ENCODE measurements at regions not wholly inside any gene's neighbourhood (a gene's known extent, or its start where the extent isn't known, plus 50 kb on each side); places are given as distances from the start of the nearest gene placed in this dataset.

GRCh38 chrX:42117318-42117717 lies 194.0 kb upstream of the CASK start:
- in situ Hi-C loops (cut with HindIII; ENCODE audit: low pct_unique_long_range_greater_than_20kb, low sequenced_read_pairs) (no loop called here), intact Hi-C loops (cut with micrococcal nuclease; ENCODE audit: unreplicated experiment) (no loop called here)
- Histone ChIP-seq H3K9me3 (ENCODE audit: control insufficient read depth, insufficient read depth, low read depth, low read length) (no peaks in the 10 kb centered on the region), H3K27me3 (ENCODE audit: control insufficient read depth, insufficient read depth, low read length) (no peaks in the 10 kb centered on the region), H3K4me3 (ENCODE audit: low read depth in 2 of 2, low read length in 2 of 2) (no peak overlapping the region), H3K27ac (ENCODE audit: low read length) (no peak overlapping the region), H3K4me1 (ENCODE audit: control insufficient read depth, insufficient read depth, low read length) (no peaks in the 10 kb centered on the region), H3K36me3 (ENCODE audit: control insufficient read depth, insufficient read depth, low read length) (no peaks in the 10 kb centered on the region)
- no TSS peak for BruUV-seq (replicated peaks)
- DNase-seq (ENCODE audit: low read depth, low spot score) = no peak
- no peak for TF ChIP-seq REST (IDR thresholded peaks at IDR 0.05; ENCODE audit: insufficient read depth in 1 of 2, low read depth in 2 of 2, low read length in 1 of 2)
- no peak for TF ChIP-seq SIN3A (IDR thresholded peaks at IDR 0.05; ENCODE audit: borderline replicate concordance, insufficient read depth, low read depth, low read length)
- no peak for TF ChIP-seq POLR2AphosphoS5 (IDR thresholded peaks at IDR 0.05; ENCODE audit: low read depth, low read length)
- no peak for TF ChIP-seq CTCF (IDR thresholded peaks at IDR 0.05)
- TF ChIP-seq TCF7L2 (IDR thresholded peaks at IDR 0.05; ENCODE audit: low read depth, low read length) = no peak
- no peak for ATAC-seq
- CTCF ChIA-PET = no interaction called here
- POLR2A ChIA-PET = no interaction called here

GRCh38 chrX:42109428-42109827 lies 186.1 kb upstream of the CASK start:
- Histone ChIP-seq H3K27ac (ENCODE audit: low read length) (no peak overlapping the region), H3K27me3 (ENCODE audit: control insufficient read depth, insufficient read depth, low read length) (no peaks in the 10 kb centered on the region), H3K4me3 (ENCODE audit: low read depth in 2 of 2, low read length in 2 of 2) (no peak overlapping the region), H3K4me1 (ENCODE audit: control insufficient read depth, insufficient read depth, low read length) (no peaks in the 10 kb centered on the region), H3K9me3 (ENCODE audit: control insufficient read depth, insufficient read depth, low read depth, low read length) (no peaks in the 10 kb centered on the region), H3K36me3 (ENCODE audit: control insufficient read depth, insufficient read depth, low read length) (no peaks in the 10 kb centered on the region)
- ATAC-seq (no peak), DNase-seq (ENCODE audit: low read depth, low spot score) (no peak)
- ChIA-PET CTCF (no interaction called here), POLR2A (no interaction called here)
- BruUV-seq (replicated peaks) = no TSS peak
- in situ Hi-C loops (cut with HindIII; ENCODE audit: low pct_unique_long_range_greater_than_20kb, low sequenced_read_pairs) = no loop called here
- no peak for TF ChIP-seq TCF7L2 (IDR thresholded peaks at IDR 0.05; ENCODE audit: low read depth, low read length)
- intact Hi-C loops (cut with micrococcal nuclease; ENCODE audit: unreplicated experiment) = no loop called here

- DNase-seq (ENCODE audit: low read depth, low spot score) (no peak), ATAC-seq (no peak)
- Histone ChIP-seq H3K27ac (ENCODE audit: low read length) (no peak overlapping the region), H3K9me3 (ENCODE audit: control insufficient read depth, insufficient read depth, low read depth, low read length) (no peaks in the 10 kb centered on the region), H3K4me1 (ENCODE audit: control insufficient read depth, insufficient read depth, low read length) (no peaks in the 10 kb centered on the region), H3K4me3 (ENCODE audit: low read depth in 2 of 2, low read length in 2 of 2) (no peak overlapping the region), H3K36me3 (ENCODE audit: control insufficient read depth, insufficient read depth, low read length) (no peaks in the 10 kb centered on the region), H3K27me3 (ENCODE audit: control insufficient read depth, insufficient read depth, low read length) (no peaks in the 10 kb centered on the region)
- intact Hi-C loops (cut with micrococcal nuclease; ENCODE audit: unreplicated experiment) (no loop called here), in situ Hi-C loops (cut with HindIII; ENCODE audit: low pct_unique_long_range_greater_than_20kb, low sequenced_read_pairs) (no loop called here)
- ChIA-PET POLR2A (no interaction called here), CTCF (no interaction called here)
- no peak for TF ChIP-seq REST (IDR thresholded peaks at IDR 0.05; ENCODE audit: insufficient read depth in 1 of 2, low read depth in 2 of 2, low read length in 1 of 2)
- TF ChIP-seq TCF7L2 (IDR thresholded peaks at IDR 0.05; ENCODE audit: low read depth, low read length) = no peak
- no peak for TF ChIP-seq CTCF (IDR thresholded peaks at IDR 0.05)
- TF ChIP-seq POLR2AphosphoS5 (IDR thresholded peaks at IDR 0.05; ENCODE audit: low read depth, low read length) = no peak
- TF ChIP-seq SIN3A (IDR thresholded peaks at IDR 0.05; ENCODE audit: borderline replicate concordance, insufficient read depth, low read depth, low read length) = no peak
- no TSS peak for BruUV-seq (replicated peaks)
Observed at GRCh38 chrX:42107495-42108488, 184.4 kb upstream of the CASK start.

Measured in Panc1 (cell line).